ENCODE measurements at regions not wholly inside any gene's neighbourhood (a gene's known extent, or its start where the extent isn't known, plus 50 kb on each side); places are given as distances from the start of the nearest gene placed in this dataset.

- TF ChIP-seq CTCF (IDR thresholded peaks at IDR 0.05) (no peak), POLR2A (IDR thresholded peaks at IDR 0.05) (no peak)
Measured at GRCh38 chr10:78629773-78630172, 439.0 kb upstream of the ZMIZ1 start.

Data from suprapubic skin (tissue), 3 donors.